HG03575 (cell line): ENCODE measurements at regions not wholly inside any gene's neighbourhood (a gene's known extent, or its start where the extent isn't known, plus 50 kb on each side); places are given as distances from the start of the nearest gene placed in this dataset.
"Not testable (repeated sequence)": the region's sequence is repeated elsewhere in the genome, so short reads cannot be mapped to it uniquely, and the experiment has no call there.

Experiments
- ATAC-seq: cut with Tn5 transposase; IDR thresholded peaks from one replicate; pipeline ENCODE4 v1.9.1; 2021; ENCODE audit not compliant: unreplicated experiment, insufficient number of reproducible peaks, low FRiP score; ENCODE audit errors: extremely low read depth

- ATAC-seq, result no peak
Measured at GRCh38 chr3:160091441-160091840, 102.8 kb downstream of the IL12A start.

GRCh38 chr3:160092760-160093159 is 104.1 kb downstream of the IL12A start:
- no peak for ATAC-seq

GRCh38 chr3:160094562-160094961 is 105.9 kb downstream of the IL12A start:
- no peak for ATAC-seq

GRCh38 chr3:160097478-160097877 is 108.8 kb downstream of the IL12A start:
- no peak for ATAC-seq

- ATAC-seq, result no peak
Measured at GRCh38 chr3:160098261-160098908, 109.8 kb downstream of the IL12A start.

GRCh38 chr3:160098926-160099626 is 110.4 kb downstream of the IL12A start:
- no peak for ATAC-seq

GRCh38 chr3:160099834-160100233 is 111.2 kb downstream of the IL12A start:
- peak; percentile 57 for ATAC-seq

- no peak for ATAC-seq
Measured at GRCh38 chr3:160100610-160101009, 112.0 kb downstream of the IL12A start.

GRCh38 chr3:160102001-160102400 is 113.4 kb downstream of the IL12A start:
- ATAC-seq, result not testable (repeated sequence)

- ATAC-seq, result no peak
Measured at GRCh38 chr3:160103397-160103796, 114.8 kb downstream of the IL12A start.

- ATAC-seq, result no peak
Measured at GRCh38 chr3:160105907-160106584, 117.4 kb downstream of the IL12A start.

GRCh38 chr3:160106905-160107861 is 118.0 kb upstream of the C3orf80 start:
- no peak for ATAC-seq

GRCh38 chr3:160108362-160108761 is 116.9 kb upstream of the C3orf80 start:
- no peak for ATAC-seq

- ATAC-seq, result no peak
Measured at GRCh38 chr3:160112481-160112880, 112.7 kb upstream of the C3orf80 start.

GRCh38 chr3:160112996-160113395 is 112.2 kb upstream of the C3orf80 start:
- ATAC-seq, result no peak

- no peak for ATAC-seq
Measured at GRCh38 chr3:160114355-160114995, 110.7 kb upstream of the C3orf80 start.

- ATAC-seq, result no peak
Measured at GRCh38 chr3:160115387-160115786, 109.8 kb upstream of the C3orf80 start.

- ATAC-seq, result no peak
Measured at GRCh38 chr3:160124224-160124623, 101.0 kb upstream of the C3orf80 start.

GRCh38 chr3:160125258-160125657 is 100.0 kb upstream of the C3orf80 start:
- ATAC-seq, result no peak
